ENCODE measurements at regions not wholly inside any gene's neighbourhood (a gene's known extent, or its start where the extent isn't known, plus 50 kb on each side); places are given as distances from the start of the nearest gene placed in this dataset.
"Not testable (repeated sequence)": the region's sequence is repeated elsewhere in the genome, so short reads cannot be mapped to it uniquely, and the experiment has no call there.

DNA sequence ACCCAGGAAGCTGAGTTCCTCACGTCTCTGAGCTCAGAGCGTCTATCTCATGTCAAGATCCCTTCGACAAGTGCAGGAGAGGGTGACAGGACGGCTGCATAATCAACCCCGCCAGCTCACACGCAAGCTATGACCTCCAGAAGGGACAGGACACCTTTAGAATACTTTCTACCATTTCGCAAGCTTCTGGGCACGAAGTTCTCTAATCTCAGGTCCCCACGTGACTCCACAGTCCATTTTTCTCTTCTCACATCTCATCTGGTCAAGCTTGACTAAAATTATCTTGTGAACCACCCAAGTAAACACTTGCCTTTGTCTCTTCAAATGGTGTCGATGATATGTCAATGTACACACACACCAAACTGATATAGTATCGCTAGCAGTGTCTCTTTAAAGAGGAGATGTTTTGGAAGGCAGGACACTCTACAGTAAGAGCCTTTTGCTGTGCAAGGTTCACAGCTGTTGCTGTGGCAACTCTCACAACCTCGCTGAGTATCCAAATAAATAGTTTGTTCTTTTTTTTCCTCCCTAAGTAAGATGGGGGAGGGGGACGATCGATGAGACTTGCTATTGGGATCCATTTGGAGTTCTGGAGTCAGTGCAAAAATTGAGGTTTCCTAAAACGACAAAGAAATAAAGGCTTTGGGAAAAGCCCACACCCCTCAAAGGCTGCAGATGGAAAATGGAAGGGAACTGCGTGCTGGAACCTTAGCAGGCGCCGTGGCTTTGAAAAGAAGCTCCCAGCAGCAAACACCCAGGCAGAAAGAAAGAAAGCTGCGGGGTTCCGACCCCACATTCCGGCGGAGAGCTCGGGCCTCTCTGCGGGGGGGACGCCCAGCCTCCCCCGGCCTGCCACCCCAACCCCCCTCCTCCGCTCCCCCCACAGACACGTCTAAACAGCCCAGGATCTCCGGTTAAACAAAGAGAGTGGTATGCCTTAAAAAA lies 215.4 kb upstream of the UBASH3B start:
- no peak for DNase-seq

DNA sequence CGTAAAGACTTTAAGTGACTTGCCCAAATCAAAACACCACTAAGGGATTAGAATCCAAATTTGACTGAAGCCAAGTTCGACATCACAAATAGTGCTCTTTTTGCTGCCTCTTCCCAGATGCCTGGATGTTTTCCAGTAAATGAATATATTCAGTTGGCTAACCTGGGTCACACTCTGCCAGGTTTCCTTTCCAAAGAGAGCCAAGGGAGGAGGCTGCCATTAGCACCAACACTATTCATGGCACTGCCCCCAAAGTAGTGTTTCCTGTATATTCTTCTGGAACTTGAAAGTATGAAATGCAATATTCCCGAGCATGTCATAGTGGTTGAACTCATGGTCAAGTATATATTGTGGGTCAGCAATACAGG lies 219.3 kb upstream of the UBASH3B start:
- DNase-seq: no peak

DNA sequence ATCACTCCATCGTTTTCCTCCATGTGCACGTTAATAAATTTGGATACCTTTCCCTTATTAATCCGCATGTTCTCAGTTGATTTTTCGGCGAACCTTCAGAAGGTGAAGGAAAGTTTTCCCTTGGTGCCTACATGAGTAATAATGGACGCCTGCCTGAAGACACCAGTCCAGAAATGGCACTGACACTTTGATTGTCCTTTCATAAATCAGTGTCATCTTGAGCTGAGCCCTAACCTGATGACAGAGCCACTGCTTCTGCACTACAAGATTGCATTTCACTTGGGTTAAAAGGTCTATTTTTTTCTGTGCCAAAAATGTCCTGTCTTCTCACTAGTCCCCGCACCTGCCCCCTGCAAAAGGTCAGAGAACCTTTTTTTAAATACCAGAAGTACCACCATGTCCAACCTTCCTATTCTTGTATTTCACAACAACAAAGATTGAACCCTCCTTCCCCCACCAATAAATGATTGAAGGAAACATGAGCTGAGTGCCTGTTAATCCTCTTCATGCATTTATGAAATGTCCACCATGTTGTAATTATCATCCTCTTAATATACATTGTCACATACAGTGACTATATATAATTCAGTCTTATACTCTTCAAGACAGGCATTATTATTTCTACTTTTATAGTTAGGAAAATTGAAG lies 219.9 kb upstream of the UBASH3B start:
- DNase-seq: no peak

DNA sequence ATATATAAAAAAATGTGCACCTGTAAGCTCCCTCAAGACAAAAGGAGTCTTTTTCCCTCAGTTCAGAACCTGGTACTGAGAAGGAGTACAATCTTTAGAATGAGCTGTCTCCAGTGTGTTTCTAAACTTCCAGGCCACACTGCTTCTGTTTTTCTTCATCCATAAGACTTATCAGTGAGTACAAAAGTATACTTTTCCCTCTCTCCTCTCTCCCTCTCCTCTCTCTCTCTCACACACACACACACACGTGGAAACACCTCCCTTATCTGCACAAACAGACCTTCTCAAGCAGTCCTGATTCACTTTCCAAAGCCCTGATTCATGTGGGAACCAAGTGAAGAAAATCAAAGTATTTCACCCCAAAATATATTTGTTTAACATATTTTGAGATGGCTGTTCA lies 220.7 kb upstream of the UBASH3B start:
- DNase-seq: no peak

DNA sequence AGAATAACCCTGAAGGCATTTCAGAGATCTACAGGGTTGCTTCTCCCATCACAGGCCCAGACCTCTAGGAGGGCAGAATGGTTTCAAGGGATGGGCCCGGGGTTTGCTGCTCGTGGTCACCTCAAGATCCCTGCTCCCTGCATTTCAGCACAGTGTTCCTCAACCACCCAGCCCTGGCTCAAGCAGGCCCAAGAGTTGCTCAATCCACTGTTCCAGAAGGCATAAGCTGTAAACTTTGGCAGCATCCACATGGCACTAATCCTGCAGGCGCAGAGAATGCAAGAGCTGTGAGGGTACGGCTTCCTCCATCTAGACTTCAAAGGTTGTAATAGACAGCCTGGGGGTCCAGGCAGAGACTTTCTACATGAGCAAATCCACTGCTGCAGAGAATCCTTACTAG lies 225.0 kb upstream of the UBASH3B start:
- no peak for DNase-seq

DNA sequence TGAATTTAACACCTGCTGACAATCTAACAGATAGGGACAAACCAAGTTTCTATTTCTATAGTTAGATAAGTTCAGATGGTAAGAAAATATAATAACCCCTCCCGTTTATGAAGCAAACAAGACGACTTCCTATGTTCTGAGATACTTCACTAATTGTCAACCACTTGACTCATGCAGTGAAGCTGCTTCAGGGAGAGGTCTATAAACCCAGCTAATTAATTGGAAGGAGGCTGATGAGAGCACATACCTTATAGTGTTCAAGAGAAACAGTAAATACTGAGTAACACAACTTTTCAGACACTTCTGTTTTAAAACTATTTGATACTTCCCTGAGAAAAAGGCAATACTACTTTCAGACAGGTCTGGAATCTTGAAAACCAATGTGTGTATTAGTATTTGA lies 229.4 kb upstream of the UBASH3B start:
- DNase-seq: no peak

DNA sequence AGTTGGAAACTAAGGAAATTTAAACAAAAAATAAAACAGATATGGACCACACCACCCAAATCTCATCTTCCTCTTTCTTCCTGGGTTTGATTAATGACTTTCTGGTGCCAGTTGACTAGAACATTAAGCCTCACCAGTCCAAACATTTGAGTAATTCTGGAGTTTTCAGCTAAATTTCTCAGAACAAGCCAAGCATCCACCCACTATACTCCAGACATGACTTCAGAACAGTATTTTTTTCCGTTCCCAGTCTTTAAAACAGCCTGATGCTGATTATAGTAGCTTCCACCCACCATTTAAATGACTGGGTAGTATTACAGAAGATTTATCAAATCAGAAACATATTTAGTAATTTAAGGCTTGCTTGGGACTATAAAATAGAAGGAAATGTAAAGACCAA lies 230.9 kb upstream of the UBASH3B start:
- no peak for DNase-seq

DNA sequence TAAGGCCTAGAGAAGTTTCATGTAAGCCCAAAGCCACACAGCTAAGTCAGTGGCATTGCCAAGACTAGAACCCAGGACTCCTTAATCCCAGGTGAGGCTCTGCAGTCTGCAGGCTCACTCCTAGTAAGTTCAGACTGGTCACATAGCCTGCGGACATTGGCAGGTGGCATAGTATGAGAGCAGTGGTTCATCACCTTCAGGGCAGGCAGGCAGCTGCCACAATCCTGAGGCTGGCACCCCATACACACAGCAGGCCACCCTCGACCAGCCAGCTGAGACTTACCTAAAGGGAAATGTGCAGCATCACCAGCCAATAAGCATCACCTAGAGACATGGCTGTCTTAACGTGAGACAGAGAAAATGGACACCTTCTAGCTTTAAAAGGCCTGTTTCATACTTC lies 231.6 kb upstream of the UBASH3B start:
- DNase-seq: no peak

DNA sequence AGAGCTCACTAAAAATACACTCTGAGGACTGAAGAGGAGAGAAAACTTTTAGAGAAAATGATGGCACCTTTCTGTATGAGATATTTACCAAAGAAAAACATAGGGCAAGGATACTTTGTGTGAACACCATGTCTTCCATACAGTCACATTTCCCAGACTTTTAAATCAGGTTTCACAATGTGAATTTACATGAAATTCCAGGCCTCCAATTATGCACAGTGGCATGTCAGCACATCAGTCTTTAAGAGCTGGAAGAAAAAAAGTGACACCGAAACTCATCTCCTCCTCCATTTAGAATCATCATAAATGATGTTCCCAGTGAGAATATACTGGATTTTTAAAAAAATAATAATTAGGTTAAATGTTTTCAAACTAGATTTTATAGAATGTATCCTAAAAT lies 232.2 kb upstream of the UBASH3B start:
- DNase-seq: no peak

DNA sequence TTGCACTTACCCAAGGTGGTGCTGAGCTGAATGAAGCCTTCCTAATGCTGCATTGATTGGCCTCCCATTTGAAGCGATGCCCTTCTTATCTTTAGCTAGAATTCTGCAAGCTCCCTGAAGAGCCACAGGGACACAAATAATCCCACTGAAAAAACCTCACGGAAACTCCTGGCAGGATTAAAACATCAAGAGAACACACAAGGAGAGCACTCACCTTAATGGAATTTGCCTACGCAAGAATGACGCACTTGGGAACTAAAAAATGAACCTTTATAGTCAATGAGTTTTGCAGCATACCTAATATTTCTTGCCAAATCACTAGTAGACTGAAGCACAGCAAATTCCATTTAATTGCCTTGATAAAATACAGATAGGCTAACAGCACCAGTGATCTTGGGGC lies 232.8 kb upstream of the UBASH3B start:
- DNase-seq: no peak

DNA sequence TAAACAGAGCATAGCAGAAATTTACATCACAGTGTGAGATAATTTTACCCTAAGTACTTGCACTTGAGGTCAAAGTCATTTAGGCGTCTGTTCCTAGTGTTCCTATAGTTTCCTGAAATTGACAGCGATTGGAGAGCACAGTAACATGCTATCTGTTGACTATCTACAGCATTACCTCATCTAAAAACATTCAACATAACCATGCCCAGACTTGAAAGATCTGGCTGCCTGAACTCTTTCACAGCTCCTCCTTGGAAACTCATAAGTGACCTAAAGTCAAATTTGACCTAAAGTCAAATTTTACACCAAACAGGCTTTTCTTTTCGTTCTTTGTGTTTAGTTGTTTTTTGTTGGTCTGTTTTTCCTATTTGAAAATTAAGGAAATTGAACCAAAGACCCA lies 233.8 kb upstream of the UBASH3B start:
- no peak for DNase-seq

DNA sequence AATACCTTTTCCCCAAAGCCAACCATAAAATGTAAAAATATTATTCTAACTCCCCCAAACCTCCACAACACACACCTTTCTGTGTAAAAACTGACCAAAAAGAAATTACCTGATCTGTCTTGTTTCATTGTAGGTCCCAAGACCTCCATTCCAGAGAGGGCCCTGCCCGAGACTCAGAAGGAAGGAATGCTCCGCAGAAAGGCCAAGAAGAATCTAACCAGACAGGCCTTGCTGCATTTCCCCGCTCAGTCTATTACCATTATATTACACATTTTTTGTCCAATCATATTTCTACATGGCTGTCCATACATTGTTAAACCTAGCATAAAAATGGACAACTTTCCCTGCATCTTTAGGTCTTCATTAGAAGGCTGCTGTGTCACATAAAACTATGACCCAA lies 237.5 kb upstream of the UBASH3B start:
- no peak for DNase-seq

DNA sequence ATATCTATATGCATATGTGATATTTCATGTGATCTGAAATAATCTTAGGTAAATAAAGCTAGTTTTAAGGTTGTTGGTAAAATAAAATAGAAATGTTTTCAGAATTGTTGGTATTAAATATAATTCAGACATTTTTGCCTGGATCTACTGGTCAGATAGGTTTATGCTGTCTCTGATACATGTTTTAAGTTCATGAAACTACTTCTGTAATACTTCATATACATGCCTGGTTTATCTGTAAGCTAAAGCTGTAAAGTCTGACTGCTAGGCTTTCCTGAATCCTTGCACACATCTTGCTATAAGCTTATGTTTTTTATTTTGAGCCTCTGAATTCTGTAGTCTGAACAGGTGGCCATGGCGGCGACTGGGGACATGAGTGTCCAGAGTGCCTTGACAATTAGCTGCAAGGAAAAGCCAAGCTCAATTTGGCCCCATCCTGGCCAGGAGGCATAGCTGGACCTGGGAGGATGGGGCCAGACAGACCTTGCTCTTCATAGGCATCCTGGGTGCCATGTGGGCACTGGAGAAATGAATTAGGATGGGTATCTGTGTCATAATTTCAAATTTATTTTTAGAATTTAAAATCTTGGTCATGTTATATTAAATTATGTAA lies 241.0 kb upstream of the UBASH3B start:
- DNase-seq: no peak

DNA sequence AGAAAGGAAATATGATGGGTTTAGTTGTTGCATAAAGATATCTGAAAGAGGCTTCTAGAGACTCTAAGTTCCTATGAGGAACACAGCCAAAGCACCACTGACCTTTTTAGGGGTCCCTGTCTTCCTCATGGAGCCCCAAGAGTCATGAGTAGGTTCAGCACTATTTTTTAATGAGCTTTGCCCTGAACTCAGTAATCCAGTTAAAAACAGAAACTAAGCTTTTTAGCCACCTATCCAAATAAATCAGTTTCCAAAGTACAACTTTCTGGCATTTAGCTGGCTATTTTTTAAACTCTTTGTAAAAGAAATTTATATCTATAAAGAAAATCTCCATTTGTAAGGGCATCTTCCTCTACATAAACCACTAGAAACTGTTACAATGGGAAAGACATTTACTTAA lies 241.8 kb upstream of the UBASH3B start:
- DNase-seq: no peak

DNA sequence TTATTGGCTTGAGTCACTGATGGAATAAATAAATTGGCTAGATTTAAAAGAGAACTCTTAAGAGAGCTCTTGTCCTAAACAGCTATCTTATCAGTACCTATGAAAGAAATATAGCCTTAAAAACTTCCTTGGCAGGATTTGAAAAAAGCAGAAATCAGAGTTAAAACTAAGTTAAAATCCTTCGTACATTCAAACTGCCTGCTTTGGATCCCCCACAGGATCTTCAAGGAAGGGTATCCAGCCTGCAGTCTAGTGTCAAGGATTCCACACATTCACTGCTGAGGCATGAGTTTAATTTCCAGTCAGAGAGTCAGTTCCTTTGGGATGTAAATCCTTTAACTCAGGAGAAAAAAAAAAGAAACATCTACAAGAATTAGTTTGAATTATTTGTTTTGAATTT lies 242.9 kb upstream of the UBASH3B start:
- no peak for DNase-seq

DNA sequence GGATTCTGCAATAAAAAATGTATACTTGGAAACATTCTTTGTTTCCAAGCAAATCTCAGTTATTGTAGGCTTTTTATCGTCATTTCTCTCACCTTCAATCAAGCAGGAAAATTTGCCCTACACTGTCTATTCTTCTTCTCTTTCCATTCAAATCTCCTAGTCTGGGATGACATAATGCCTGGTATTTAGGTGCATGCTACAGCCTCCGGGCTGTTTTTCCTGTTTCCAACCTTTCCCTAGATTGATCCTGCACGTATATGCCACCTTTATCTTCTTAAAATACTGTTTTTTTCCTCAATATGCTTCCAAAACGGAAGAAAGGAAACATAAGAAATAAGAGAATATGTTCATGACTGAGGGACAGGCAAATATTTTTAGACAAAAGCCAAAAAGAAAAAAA lies 249.1 kb upstream of the UBASH3B start:
- no peak for DNase-seq

DNA sequence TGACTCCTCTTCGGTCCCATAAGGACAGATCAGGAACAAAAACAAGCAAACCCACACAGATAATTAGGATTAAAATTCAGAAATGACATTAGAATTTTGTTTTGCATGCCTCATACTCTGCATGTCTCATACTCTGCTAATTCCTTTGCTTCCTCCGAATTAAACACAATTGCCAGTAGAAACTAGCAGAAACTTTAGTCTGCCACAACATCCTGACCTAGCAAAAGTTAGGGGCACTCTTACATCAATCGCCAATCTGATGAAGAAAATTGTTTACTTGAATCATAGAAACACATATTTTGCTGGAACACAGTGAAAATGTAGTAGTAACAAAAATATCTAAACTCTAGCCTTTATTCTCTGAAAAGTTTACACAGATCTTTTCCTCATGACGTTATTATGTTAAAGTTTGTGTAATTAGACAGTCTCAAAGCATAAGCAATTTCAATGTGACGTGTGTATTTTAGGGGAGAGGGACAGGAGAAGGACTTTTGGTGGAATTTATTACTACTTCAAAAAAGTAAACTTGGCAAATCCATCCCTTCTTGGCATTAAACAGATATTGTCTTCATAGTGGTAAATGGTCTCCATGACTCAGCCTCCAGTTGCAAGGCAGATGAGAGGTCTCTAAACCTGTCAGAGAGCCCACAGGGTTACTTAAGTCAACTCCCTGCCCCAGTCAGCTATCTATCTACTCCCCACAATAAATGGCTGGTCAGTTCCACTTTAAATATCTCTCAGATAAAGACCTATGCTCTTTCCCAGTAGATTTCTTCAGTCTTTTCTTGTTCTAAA lies 249.8 kb upstream of the UBASH3B start:
- DNase-seq: no peak

DNA sequence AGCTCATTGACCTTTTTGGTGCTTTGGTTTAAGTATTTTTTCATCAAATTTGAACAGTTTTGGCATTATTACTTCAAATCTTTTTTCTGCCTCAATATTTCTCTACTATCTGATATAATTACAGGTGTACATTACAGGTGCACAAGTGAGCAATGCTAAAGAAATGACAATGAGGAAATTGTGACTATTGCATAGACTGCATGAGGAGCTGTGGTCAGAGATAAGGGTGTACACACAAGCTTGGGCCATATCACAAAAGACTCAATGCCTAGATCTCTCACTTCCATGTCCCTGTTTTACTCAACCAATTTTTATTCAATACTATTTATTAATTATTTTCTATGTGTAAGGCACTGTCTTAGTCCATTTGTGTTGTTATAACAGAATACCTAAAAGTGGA lies 251.0 kb upstream of the UBASH3B start:
- no peak for DNase-seq

DNA sequence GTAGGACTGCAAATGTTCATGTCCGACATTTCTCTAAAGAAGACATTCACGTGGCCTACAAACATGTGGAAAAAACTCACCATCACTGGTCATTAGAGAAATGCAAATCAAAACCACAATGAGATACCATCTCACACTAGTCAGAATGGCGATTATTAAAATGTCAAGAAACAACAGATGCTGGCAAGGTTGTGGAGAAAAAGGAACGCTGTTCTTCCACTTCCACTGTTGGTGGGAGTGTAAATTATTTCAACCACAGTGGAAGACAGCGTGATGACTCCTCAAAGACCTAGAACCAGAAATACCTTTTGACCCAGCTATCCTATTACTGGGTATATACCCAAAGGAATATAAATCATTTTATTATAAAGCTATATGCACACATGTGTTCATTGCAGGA lies 253.9 kb upstream of the UBASH3B start:
- not testable (repeated sequence) for DNase-seq

DNA sequence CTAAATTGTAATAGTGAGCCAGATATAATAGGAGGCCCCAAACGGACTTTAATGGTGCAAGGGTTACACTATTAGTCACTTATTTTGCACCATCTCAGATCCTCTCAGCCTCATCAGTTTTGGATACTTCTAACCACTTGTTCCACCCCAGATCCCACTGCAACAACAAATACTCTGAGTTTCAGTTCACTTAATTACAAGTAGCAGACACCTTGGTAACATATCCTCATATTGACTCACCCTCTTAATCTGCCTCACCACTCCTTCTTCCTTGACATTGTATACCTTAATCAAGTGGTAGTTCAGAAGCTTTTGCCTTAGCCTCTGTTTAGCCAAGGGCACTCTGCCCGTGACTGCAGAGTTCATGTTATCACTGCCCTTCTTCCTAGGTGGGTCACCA lies 256.1 kb upstream of the UBASH3B start:
- DNase-seq: no peak

DNA sequence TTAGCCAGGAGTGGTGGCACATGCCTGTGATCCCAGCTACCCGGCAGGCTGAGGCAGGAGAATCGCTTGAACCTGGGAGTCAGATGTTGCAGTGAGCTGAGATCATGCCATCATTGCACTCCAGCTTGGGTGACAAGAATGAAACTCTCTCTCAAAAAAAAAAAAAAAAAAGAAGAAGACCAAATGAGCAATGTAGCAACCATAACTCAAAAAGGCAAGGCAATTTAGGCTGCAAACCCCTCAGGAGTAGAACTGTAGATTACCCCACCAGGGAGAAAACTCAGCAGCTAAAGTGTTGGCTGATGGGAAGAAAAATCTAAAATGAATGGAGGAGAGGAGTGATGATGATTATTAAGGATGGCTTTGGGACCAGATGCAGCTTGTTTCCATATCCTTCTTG lies 256.7 kb upstream of the UBASH3B start:
- DNase-seq: no peak

DNA sequence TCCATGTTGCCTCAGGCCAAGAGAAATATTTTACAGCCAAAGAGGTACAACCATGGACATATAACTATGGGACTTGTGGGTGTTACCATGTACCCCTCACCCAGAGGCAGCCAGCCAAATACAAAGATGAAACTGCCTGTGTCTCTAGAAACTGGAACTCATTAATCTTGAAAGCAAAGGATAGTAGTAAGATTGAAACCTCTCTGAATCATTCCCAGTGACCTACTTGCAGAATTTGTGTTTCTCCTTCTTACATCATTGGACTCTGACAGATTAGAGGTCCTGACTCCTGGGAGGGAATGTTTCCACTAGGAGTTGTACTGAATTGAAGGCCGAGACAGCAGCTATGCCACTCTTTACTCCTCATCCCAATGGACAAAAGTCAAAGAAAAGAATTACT lies 257.4 kb upstream of the UBASH3B start:
- no peak for DNase-seq

DNA sequence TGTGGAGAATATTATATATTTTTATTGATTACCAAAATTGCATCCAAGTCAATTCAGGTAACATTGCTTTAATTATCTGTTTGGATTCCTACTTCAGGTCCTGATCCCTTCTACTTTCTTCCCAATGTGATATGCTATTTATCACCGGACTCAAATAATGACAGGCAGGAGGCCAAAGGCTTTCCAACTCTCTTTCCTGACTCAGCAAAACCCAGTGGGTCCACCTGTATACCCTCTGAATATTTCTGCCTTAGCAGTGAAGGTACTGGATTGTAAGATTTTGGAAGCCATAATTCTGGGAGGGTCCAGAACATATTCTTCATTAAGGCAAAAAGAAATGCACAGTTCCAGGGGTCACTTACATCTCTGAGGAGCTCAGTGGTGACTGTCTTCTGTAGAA lies 260.2 kb upstream of the UBASH3B start:
- DNase-seq: no peak

All from effector CD8-positive, alpha-beta T cell (primary cell).